Panc1 (cell line): ENCODE measurements at regions not wholly inside any gene's neighbourhood (a gene's known extent, or its start where the extent isn't known, plus 50 kb on each side); places are given as distances from the start of the nearest gene placed in this dataset.
"Not testable (repeated sequence)": the region's sequence is repeated elsewhere in the genome, so short reads cannot be mapped to it uniquely, and the experiment has no call there.

Experiments
- ATAC-seq: fragments of 200-7000 bp; cut with Tn5 transposase; 2 replicates; pipeline ENCODE4 v1.9.1; 2020; ENCODE audit warnings: mild to moderate bottlenecking, moderate library complexity
- BruUV-seq: library from RNA; stranded (reverse); fragments of 400-500 nt; replicated peaks from 2 replicates; lab custom pipeline; 2021; lab: Mats Ljungman, UMichigan
- CTCF ChIA-PET: fragments of 300-600 bp; sonication (Branson Sonifier 250); formaldehyde crosslinking; loops from one replicate; lab custom pipeline; 2022; ENCODE audit warnings: antibody characterized with exemption; lab: Charles Lee
- POLR2A ChIA-PET: fragments of 300-600 bp; sonication (Branson Sonifier 250); formaldehyde crosslinking; loops from one replicate; lab custom pipeline; 2022; ENCODE audit warnings: antibody characterized with exemption; lab: Charles Lee
- DNase-seq: peaks from one replicate; pipeline ENCODE4 v3.0.0-alpha.2; 2010; ENCODE audit warnings: low read depth, low spot score
- H3K27ac ChIP-seq: 2 replicates; pipeline ENCODE4 v1.5.1; 2011; ENCODE audit warnings: mild to moderate bottlenecking, low read length, inconsistent platforms
- H3K27me3 ChIP-seq: fragments of 200-500 bp; sonication (Bioruptor generic); 2 replicates; pipeline ENCODE4 v1.6.0; 2014; ENCODE audit warnings: low read length, inconsistent platforms; ENCODE audit not compliant: control insufficient read depth, insufficient read depth
- H3K36me3 ChIP-seq: fragments of 200-500 bp; sonication (Bioruptor generic); 2 replicates; pipeline ENCODE4 v1.5.1; 2014; ENCODE audit warnings: inconsistent platforms, mild to moderate bottlenecking, low read length, moderate library complexity; ENCODE audit not compliant: control insufficient read depth, insufficient read depth
- H3K4me1 ChIP-seq: 2 replicates; pipeline ENCODE4 v1.5.1; 2011; ENCODE audit warnings: inconsistent platforms, mild to moderate bottlenecking, low read length, moderate library complexity; ENCODE audit not compliant: control insufficient read depth, insufficient read depth
- H3K4me3 ChIP-seq, 2 experiments: 2 replicates each; pipeline ENCODE4 v1.5.1; 2011 to 2012; ENCODE audit warnings: low read depth in 2 of 2, low read length in 2 of 2, mild to moderate bottlenecking in 2 of 2, inconsistent platforms in 1 of 2, moderate library complexity in 1 of 2
- H3K9me3 ChIP-seq: fragments of 200-500 bp; sonication (Bioruptor generic); 2 replicates; pipeline ENCODE4 v1.5.1; 2014; ENCODE audit warnings: low read depth, mild to moderate bottlenecking, inconsistent platforms, low read length, moderate library complexity; ENCODE audit not compliant: control insufficient read depth, insufficient read depth
- POLR2AphosphoS5 ChIP-seq: IDR thresholded peaks from 2 replicates; pipeline ENCODE4 v1.6.1; 2012; ENCODE audit warnings: mild to moderate bottlenecking, low read depth, low read length, moderate library complexity
- SIN3A ChIP-seq: IDR thresholded peaks from 2 replicates; pipeline ENCODE4 v1.6.1; 2012; ENCODE audit warnings: low read depth, mild to moderate bottlenecking, low read length, moderate library complexity, borderline replicate concordance; ENCODE audit not compliant: insufficient read depth
- TCF7L2 ChIP-seq: IDR thresholded peaks from 2 replicates; pipeline ENCODE4 v1.6.1; 2011; ENCODE audit warnings: mild to moderate bottlenecking, low read depth, low read length, inconsistent platforms
- in situ Hi-C: cut with HindIII; loops from 2 replicates; pipeline ENCODE4 v1.10.0; 2016; ENCODE audit warnings: low sequenced_read_pairs, low pct_unique_long_range_greater_than_20kb
- intact Hi-C: fragments of 100-400 bp; cut with micrococcal nuclease; formaldehyde crosslinking; loops from one replicate; pipeline ENCODE4 v1.10.0; 2022; ENCODE audit not compliant: unreplicated experiment
- TF ChIP-seq, protein P1 (sequence below), 2 experiments: IDR thresholded peaks; 2 replicates each; pipeline ENCODE4 v1.6.1; 2011 to 2012; ENCODE audit warnings: low read depth in 2 of 2, control low read depth in 1 of 2, low read length in 1 of 2, mild to moderate bottlenecking in 1 of 2, moderate library complexity in 1 of 2; ENCODE audit not compliant: insufficient read depth in 1 of 2
- TF ChIP-seq, protein P2 (sequence below): fragments of 450-650 bp; IDR thresholded peaks from 2 replicates; pipeline ENCODE4 v1.5.1; 2017; ENCODE audit warnings: mild to moderate bottlenecking

DNA sequence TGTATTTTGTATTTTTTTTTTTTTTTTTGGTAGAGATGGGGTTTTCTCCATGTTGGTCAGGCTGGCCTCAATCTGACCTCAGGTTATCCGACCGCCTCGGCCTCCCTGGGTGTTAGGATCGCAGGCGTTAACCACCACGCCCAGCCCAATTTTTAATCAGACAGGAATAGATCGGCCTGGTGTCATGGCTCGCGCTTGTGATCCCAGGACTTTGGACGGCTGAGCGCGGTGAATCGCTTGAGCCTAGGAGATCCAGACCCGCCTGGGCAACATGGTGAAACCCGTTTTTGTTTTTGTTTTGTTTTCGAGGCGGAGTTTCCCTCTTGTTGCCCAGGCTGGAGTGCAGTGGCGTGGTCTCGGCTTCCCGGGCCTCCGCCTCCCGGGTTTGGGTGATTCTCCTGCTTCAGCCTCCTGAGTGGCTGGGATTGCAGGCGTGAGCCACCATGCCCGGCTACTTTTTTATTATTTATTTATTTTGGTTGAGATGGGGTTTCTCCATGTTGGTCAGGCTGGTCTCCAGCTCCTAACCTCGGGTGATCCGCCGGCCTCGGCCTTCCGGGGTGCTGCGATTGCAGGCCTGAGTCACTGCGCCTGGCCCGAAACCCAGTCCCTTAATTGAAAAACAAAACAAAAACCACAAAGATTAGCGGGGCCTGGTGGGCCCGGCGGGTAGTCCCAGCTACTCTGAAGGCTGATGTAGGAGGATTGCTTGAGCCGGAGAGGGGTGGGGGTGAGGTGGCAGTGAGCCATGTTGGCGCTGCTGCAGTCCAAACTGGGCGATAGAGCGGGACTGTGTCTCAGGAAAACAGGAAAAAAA, 63.9 kb downstream of the GOLGA6L7 start:
- BruUV-seq, intact Hi-C loops, H3K36me3 ChIP-seq, CTCF ChIA-PET, in situ Hi-C loops, POLR2A ChIA-PET, H3K4me3 ChIP-seq, DNase-seq, H3K27ac ChIP-seq, H3K27me3 ChIP-seq, H3K4me1 ChIP-seq, ATAC-seq, H3K9me3 ChIP-seq: not testable (repeated sequence)

DNA sequence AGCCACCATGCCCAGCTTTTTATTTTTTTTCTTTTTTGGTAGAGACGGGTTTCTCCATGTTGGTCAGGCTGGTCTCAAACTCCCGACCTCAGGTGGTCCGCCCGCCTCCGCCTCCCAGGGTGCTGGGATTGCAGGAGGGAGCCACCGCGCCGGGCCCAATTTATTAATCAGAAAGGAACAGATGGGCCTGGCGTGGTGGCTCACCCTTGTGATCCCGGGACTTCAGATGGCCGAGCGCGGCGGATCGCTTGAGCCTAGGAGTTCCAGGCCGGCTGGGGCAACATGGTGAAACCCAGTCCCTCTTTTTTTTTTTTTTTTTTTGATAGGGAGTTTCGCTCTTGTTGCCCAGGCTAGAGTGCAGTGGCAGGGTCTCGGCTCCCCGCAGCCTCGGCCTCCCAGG, 64.6 kb downstream of the GOLGA6L7 start:
- no TSS peak for BruUV-seq
- in situ Hi-C loops = no loop called here
- H3K4me3 ChIP-seq = no peak overlapping the region
- CTCF ChIA-PET = no interaction called here
- TF ChIP-seq, protein P1, sequence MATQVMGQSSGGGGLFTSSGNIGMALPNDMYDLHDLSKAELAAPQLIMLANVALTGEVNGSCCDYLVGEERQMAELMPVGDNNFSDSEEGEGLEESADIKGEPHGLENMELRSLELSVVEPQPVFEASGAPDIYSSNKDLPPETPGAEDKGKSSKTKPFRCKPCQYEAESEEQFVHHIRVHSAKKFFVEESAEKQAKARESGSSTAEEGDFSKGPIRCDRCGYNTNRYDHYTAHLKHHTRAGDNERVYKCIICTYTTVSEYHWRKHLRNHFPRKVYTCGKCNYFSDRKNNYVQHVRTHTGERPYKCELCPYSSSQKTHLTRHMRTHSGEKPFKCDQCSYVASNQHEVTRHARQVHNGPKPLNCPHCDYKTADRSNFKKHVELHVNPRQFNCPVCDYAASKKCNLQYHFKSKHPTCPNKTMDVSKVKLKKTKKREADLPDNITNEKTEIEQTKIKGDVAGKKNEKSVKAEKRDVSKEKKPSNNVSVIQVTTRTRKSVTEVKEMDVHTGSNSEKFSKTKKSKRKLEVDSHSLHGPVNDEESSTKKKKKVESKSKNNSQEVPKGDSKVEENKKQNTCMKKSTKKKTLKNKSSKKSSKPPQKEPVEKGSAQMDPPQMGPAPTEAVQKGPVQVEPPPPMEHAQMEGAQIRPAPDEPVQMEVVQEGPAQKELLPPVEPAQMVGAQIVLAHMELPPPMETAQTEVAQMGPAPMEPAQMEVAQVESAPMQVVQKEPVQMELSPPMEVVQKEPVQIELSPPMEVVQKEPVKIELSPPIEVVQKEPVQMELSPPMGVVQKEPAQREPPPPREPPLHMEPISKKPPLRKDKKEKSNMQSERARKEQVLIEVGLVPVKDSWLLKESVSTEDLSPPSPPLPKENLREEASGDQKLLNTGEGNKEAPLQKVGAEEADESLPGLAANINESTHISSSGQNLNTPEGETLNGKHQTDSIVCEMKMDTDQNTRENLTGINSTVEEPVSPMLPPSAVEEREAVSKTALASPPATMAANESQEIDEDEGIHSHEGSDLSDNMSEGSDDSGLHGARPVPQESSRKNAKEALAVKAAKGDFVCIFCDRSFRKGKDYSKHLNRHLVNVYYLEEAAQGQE (IDR thresholded peaks at IDR 0.05; ENCODE audit: insufficient read depth in 1 of 2, low read depth in 2 of 2, low read length in 1 of 2) = no peak
- TF ChIP-seq POLR2AphosphoS5 = no peak
- no peak for TF ChIP-seq TCF7L2
- TF ChIP-seq, protein P2, sequence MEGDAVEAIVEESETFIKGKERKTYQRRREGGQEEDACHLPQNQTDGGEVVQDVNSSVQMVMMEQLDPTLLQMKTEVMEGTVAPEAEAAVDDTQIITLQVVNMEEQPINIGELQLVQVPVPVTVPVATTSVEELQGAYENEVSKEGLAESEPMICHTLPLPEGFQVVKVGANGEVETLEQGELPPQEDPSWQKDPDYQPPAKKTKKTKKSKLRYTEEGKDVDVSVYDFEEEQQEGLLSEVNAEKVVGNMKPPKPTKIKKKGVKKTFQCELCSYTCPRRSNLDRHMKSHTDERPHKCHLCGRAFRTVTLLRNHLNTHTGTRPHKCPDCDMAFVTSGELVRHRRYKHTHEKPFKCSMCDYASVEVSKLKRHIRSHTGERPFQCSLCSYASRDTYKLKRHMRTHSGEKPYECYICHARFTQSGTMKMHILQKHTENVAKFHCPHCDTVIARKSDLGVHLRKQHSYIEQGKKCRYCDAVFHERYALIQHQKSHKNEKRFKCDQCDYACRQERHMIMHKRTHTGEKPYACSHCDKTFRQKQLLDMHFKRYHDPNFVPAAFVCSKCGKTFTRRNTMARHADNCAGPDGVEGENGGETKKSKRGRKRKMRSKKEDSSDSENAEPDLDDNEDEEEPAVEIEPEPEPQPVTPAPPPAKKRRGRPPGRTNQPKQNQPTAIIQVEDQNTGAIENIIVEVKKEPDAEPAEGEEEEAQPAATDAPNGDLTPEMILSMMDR = no peak
- no peak for TF ChIP-seq SIN3A
- intact Hi-C loops = no loop called here
- no peak overlapping the region for H3K27ac ChIP-seq
- H3K27me3 ChIP-seq = no peaks in the 10 kb centered on the region
- POLR2A ChIA-PET = no interaction called here
- ATAC-seq (no peak), DNase-seq (no peak)
- H3K9me3 ChIP-seq = no peaks in the 10 kb centered on the region
- H3K36me3 ChIP-seq = no peaks in the 10 kb centered on the region
- H3K4me1 ChIP-seq = no peaks in the 10 kb centered on the region

DNA sequence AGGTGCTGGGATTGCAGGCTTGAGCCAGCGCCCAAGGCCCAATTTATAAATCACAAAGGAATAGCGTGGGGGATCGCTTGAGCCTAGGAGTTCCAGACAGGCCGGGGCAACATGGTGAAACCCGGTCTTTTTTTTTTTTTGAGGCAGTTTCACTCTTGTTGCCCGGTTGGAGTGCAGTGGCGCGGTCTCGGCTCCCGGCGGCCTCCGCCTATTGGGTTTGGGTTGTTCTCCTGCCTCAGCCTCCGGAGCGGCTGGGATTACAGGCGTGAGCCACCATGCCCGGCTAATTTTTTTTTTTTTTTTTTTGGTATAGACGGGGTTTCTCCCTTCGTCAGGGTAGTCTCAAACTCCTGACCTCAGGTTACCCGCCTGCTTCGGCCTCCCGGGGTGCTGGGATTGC, 65.0 kb downstream of the GOLGA6L7 start:
- TF ChIP-seq, protein P2 = no peak
- TF ChIP-seq POLR2AphosphoS5 (no peak), TCF7L2 (no peak), SIN3A (no peak)
- TF ChIP-seq, protein P1 (IDR thresholded peaks at IDR 0.05; ENCODE audit: insufficient read depth in 1 of 2, low read depth in 2 of 2, low read length in 1 of 2) = no peak
- BruUV-seq = no TSS peak
- ATAC-seq (no peak), DNase-seq (no peak)
- H3K27me3 ChIP-seq = no peaks in the 10 kb centered on the region
- in situ Hi-C loops (no loop called here), intact Hi-C loops (no loop called here)
- H3K4me1 ChIP-seq = no peaks in the 10 kb centered on the region
- POLR2A ChIA-PET = no interaction called here
- no peak overlapping the region for H3K4me3 ChIP-seq
- no peaks in the 10 kb centered on the region for H3K9me3 ChIP-seq
- H3K27ac ChIP-seq = no peak overlapping the region
- CTCF ChIA-PET = no interaction called here
- H3K36me3 ChIP-seq = no peaks in the 10 kb centered on the region
